AG20443 (cell line): ENCODE measurements at regions not wholly inside any gene's neighbourhood (a gene's known extent, or its start where the extent isn't known, plus 50 kb on each side); places are given as distances from the start of the nearest gene placed in this dataset.

Experiments
- DNase-seq: peaks from one replicate; pipeline ENCODE4 v3.0.0; 2012; ENCODE audit warnings: low spot score, mixed read lengths

GRCh38 chr14:53356361-53357150 lies 203.4 kb upstream of the DDHD1 start:
- DNase-seq: no peak

- peak; percentile 53 for DNase-seq
These were observed 202.5 kb upstream of the DDHD1 start for GRCh38 chr14:53355581-53356112.

DNA sequence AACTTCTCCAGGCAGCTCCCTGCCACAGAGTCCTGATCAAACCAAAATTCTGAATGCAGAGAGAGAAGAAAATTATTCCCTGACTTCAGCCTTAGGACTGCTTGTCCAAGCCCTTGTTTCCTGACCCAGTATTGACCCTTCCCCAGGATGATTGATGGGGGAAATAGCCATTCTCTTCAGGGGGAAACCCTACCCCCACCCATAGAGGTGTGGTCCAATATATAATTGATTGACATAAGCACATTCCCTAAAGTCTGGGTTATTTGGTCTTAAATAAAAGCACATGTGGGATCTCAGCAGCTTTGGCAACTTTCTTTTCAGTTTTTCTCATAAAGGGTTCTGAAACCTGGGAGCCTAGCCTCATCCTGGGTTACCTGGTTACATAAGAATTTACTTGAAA lies 201.2 kb upstream of the DDHD1 start:
- no peak for DNase-seq

GRCh38 chr14:53350866-53351265 lies 197.7 kb upstream of the DDHD1 start:
- DNase-seq: no peak

DNA sequence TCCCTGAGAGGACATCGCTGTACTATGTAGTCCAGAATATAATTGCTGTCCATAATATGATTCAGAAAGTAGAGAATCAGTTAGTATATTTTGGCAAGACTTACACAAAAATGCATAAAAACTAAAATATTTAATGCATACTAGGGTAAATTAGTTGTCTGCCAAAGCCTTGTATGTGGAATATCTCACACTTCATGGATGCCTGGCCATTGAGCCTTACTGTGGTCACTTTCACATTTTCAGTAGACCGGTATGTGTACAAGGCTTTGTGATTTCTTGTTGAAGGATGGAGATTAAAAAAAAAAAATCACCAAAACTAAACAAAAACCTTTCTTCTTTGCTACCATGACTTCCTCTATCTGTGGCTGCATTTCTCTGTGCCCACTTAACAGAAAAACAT lies 197.3 kb upstream of the DDHD1 start:
- DNase-seq: no peak

- DNase-seq: no peak
These were observed 193.9 kb upstream of the DDHD1 start for GRCh38 chr14:53346988-53347387.

- no peak for DNase-seq
These were observed 188.2 kb upstream of the DDHD1 start for GRCh38 chr14:53341324-53341723.

DNA sequence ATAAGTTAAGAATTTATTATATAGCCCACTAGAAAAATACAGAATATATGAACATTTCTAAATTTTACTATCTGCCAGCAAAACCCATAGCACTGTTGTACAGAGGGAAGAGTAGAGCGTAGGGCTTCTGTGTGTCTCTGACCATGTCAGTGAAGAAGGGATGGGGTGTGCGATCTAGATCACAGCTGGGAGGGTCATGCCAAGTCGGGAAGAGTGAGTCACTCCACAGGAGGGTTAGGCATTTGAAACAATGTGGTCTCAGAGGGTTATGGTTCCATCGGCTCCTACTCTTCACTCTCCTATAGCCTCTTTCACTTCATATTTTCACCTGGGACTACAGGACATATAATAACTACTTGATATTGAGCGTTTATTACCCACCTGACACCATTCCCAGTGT lies 185.1 kb upstream of the DDHD1 start:
- DNase-seq: peak; percentile 71

GRCh38 chr14:53336729-53337128 lies 183.6 kb upstream of the DDHD1 start:
- DNase-seq: no peak

DNA sequence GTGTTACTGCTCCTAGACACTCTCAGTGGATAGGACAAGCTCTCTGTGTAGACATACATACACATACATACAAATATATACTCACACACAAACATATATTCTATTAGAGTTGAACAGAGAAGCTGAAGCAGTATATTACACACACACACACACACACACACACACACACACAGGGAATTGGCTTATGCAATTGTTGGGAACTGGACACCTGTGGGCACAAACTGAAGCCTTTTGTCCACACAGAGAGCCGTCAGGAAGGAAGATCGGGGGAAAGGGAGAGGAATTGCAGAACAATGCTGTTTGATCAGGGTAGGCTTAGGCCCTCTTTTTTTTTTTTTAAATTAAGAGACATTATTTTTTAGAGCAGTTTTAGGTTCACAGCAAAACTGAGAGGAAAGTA lies 180.7 kb upstream of the DDHD1 start:
- no peak for DNase-seq

DNA sequence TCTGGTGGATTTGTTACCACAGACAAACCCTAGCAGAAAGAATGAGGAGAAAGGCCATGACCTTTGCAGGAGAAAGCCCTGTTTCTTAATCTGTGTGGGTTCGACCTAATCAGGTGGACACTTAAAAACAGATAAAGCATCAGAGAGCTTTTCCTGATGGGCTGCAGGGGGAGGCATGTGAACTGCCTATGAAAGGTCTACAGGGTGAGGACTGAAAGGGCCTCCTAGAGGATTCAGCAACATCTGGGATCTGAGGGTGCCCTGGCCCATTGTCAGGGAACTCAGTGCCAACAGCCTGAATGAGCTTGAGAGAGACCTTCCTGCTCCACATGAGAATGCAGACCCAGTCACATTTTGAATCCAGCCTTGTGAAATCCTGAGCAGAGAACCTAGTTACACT lies 178.8 kb upstream of the DDHD1 start:
- DNase-seq: no peak

- peak; percentile 49 for DNase-seq
These were observed 178.1 kb upstream of the DDHD1 start for GRCh38 chr14:53331247-53331646.

- no peak for DNase-seq
These were observed 177.3 kb upstream of the DDHD1 start for GRCh38 chr14:53330441-53330840.

DNA sequence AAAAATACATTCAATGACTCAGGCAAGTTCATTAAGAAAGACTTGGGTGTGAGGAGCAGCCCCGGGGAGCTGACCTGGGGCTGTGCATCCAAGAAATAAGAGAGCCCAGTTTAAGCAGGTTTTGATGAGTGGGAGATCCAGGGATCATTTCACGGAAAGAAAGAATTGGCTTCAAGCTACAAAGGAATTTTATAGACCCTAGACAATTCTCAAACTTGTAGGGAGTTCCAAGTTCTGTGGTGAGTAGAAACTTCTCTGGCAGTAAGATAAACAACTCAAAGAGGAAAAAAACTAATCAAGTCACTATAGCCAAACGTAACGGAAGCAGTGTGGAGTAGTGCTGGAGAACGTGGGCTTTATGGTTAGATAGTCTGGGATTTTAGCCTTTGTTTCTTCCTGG lies 175.7 kb upstream of the DDHD1 start:
- DNase-seq: no peak

DNA sequence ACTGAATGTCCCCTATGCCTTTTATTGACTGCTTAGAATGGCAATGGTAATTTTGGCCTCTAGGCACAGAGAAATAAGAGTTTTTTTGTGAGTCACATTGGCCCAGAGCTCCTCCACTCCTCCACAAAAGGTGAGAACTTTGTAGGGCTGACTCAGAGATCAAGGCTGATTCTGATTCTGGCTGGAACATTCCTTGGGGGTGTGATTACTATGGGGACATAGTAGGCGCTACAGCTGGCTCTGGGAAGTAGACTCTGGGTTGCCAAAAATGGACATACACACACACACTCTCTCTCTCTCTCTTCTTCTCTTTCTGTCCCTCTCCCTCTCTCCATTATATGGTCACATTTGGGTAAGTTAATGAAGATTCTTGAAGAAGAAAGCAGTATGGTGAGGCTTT lies 174.6 kb upstream of the DDHD1 start:
- no peak for DNase-seq

- no peak for DNase-seq
These were observed 172.2 kb upstream of the DDHD1 start for GRCh38 chr14:53325176-53325806.

DNA sequence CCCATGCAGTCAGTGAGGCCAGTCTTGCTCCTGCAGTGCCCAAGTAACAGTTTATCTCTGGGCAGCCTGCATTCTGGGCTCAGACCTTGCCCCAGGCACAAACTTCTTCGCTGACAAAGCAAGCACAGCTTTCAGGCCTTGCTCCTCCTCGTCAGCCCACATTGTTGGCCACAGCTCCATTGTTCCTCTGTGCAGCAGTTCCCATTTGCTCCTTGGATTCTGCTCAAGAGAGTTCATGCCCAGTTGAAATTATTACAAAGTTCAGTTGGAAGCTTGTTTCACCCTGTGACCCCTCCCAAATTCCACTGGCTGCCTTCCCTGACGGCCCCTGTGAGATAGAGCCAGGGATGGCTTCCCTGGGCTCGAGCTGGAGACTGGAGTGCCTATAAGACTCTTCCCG lies 163.4 kb upstream of the DDHD1 start:
- no peak for DNase-seq

GRCh38 chr14:53310412-53310811 lies 157.3 kb upstream of the DDHD1 start:
- DNase-seq: no peak

GRCh38 chr14:53306911-53307310 lies 153.8 kb upstream of the DDHD1 start:
- peak; percentile 43 for DNase-seq

GRCh38 chr14:53306267-53306721 lies 153.2 kb upstream of the DDHD1 start:
- peak; percentile 73 for DNase-seq

DNA sequence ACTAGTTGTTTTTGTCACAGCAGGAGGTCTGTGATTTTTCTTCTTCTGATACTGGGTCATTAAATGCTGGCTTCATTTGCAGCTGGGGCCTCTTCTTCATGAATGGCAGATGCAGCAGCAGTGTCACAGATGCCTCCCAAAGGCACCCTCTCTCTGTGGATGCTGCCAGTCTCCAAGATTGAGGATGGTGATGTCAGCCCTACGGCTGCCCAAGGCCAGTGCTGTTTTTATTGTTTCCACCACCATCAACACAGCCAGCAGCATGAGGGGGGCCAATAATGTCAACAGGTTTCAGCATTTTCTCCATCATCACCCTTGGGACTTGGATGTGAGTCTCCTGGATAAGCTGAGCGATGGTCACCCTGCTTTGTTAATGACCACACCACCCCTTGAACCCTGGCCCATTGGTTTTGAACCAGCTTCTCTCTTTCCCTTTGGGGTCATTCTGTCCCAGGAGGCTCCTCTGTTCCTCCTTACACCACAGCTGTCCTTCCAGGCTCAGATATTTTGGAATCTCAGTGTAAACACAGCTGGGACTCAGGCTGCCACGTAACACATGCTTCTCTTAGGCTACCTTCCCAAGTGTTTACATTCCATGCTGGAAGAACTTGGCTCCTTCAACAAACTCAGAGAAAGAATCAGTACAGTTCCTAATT lies 151.7 kb upstream of the DDHD1 start:
- no peak for DNase-seq

DNA sequence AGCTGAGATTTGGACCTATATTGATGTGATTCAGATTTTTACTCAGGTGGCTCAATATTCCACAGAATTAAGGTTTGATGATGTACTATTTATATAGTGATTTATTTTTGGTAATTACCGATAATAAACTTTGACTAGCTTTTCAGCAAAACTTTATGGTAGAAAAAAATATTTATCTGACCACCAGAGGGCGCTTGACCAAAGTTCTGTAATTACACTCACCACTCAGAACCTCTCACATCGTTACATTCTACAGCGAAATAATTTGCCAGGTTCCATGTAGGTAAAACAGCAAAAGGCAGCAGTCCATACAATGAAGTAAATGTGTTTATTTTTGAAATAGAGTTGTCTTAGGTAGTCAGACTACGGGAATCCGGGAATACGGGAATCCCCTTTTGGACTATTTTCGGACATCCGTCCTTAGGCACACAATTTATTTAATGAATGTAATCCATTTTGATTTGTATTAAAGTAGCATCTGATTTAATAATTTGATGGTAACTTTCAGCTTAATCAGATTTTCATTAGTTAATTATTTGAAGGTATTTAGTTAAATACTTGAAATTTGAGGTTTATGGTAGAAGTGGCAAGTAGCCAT lies 143.0 kb upstream of the DDHD1 start:
- peak; percentile 47 for DNase-seq

DNA sequence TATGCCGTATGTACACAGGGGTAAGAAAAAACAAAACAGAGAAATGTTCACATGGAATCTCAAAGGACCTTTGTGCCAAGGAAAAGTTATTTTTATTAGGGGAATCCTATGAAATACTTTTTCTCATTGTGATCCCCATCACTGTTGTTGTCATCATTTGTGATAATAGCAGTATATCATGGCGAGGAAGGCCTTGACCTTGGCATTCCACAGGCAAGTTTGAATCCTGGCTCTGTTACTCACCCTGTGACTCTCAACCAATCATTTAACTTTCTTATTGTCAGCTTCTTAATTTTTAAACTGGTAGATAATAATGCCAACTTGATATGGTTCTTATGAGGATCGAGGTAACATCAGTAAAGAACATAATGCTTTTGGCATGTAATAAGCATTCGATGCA lies 142.2 kb upstream of the DDHD1 start:
- no peak for DNase-seq
